BE2C (cell line): ENCODE measurements at regions not wholly inside any gene's neighbourhood (a gene's known extent, or its start where the extent isn't known, plus 50 kb on each side); places are given as distances from the start of the nearest gene placed in this dataset.

Experiments used
- DNase-seq: peaks from one replicate; pipeline ENCODE4 v3.0.0-alpha.2; 2020
- H3K27me3 ChIP-seq: fragments of 250-450 bp; sonication (Bioruptor Pico); 2 replicates; pipeline ENCODE4 v1.5.1; 2020; ENCODE audit warnings: mild to moderate bottlenecking
- H3K36me3 ChIP-seq: fragments of 250-450 bp; sonication (Bioruptor Pico); 2 replicates; pipeline ENCODE4 v1.5.1; 2020; ENCODE audit warnings: mild to moderate bottlenecking
- H3K4me1 ChIP-seq: fragments of 250-450 bp; sonication (Bioruptor Pico); 2 replicates; pipeline ENCODE4 v1.5.1; 2020
- H3K4me3 ChIP-seq: 2 replicates; pipeline ENCODE4 v1.5.1; 2011; ENCODE audit warnings: low read depth, low read length
- H3K9me3 ChIP-seq: fragments of 250-450 bp; sonication (Bioruptor Pico); 2 replicates; pipeline ENCODE4 v1.5.1; 2020
- CTCF ChIP-seq: IDR thresholded peaks from 2 replicates; pipeline ENCODE4 v1.5.1; 2012; ENCODE audit warnings: mild to moderate bottlenecking, low read depth, low read length

GRCh38 chr11:45429719-45430118 is 143.6 kb upstream of the SYT13 start:
- Histone ChIP-seq H3K36me3 (no peaks in the 10 kb centered on the region), H3K4me3 (no peak overlapping the region), H3K9me3 (no peaks in the 10 kb centered on the region), H3K4me1 (no peaks in the 10 kb centered on the region), H3K27me3 (no peaks in the 10 kb centered on the region)
- TF ChIP-seq CTCF = no peak
- DNase-seq = no peak

GRCh38 chr11:45428541-45429230 is 142.5 kb upstream of the SYT13 start:
- no peaks in the 10 kb centered on the region for H3K4me1 ChIP-seq
- no peaks in the 10 kb centered on the region for H3K36me3 ChIP-seq
- no peak for TF ChIP-seq CTCF
- H3K4me3 ChIP-seq = no peak overlapping the region
- DNase-seq = no peak
- H3K9me3 ChIP-seq = no peaks in the 10 kb centered on the region
- no peaks in the 10 kb centered on the region for H3K27me3 ChIP-seq

GRCh38 chr11:45428116-45428515 is 142.0 kb upstream of the SYT13 start:
- Histone ChIP-seq H3K4me1 (no peaks in the 10 kb centered on the region), H3K27me3 (no peaks in the 10 kb centered on the region), H3K36me3 (no peaks in the 10 kb centered on the region), H3K4me3 (no peak overlapping the region), H3K9me3 (no peaks in the 10 kb centered on the region)
- DNase-seq = no peak
- no peak for TF ChIP-seq CTCF

GRCh38 chr11:45424411-45425180 is 138.5 kb upstream of the SYT13 start:
- Histone ChIP-seq H3K4me3 (no peak overlapping the region), H3K9me3 (no peaks in the 10 kb centered on the region), H3K27me3 (no peaks in the 10 kb centered on the region), H3K4me1 (no peaks in the 10 kb centered on the region), H3K36me3 (no peaks in the 10 kb centered on the region)
- DNase-seq = no peak
- no peak for TF ChIP-seq CTCF

GRCh38 chr11:45423475-45424120 is 137.5 kb upstream of the SYT13 start:
- H3K4me1 ChIP-seq = no peaks in the 10 kb centered on the region
- no peaks in the 10 kb centered on the region for H3K36me3 ChIP-seq
- H3K4me3 ChIP-seq = no peak overlapping the region
- no peak for DNase-seq
- no peaks in the 10 kb centered on the region for H3K27me3 ChIP-seq
- no peak for TF ChIP-seq CTCF
- no peaks in the 10 kb centered on the region for H3K9me3 ChIP-seq

GRCh38 chr11:45423036-45423435 is 136.9 kb upstream of the SYT13 start:
- H3K36me3 ChIP-seq = no peaks in the 10 kb centered on the region
- no peak for TF ChIP-seq CTCF
- DNase-seq = no peak
- no peak overlapping the region for H3K4me3 ChIP-seq
- H3K9me3 ChIP-seq = no peaks in the 10 kb centered on the region
- no peaks in the 10 kb centered on the region for H3K4me1 ChIP-seq
- H3K27me3 ChIP-seq = no peaks in the 10 kb centered on the region
